Skeletal muscle satellite cell (primary cell): ENCODE measurements at regions not wholly inside any gene's neighbourhood (a gene's known extent, or its start where the extent isn't known, plus 50 kb on each side); places are given as distances from the start of the nearest gene placed in this dataset.
A peak's percentile ranks its signal among the peaks of the same experiment; 100 is the strongest.

Experiments used
- H3K27me3 ChIP-seq: 2 replicates; pipeline ENCODE4 v1.7.0; 2013; ENCODE audit warnings: low read length; ENCODE audit not compliant: control insufficient read depth, insufficient read depth
- H3K36me3 ChIP-seq: 2 replicates; pipeline ENCODE4 v1.7.0; 2013; ENCODE audit warnings: mild to moderate bottlenecking, control low read depth, low read length; ENCODE audit not compliant: insufficient read depth
- H3K4me1 ChIP-seq: 2 replicates; pipeline ENCODE4 v1.7.0; 2013; ENCODE audit warnings: low read length; ENCODE audit not compliant: control insufficient read depth, insufficient read depth
- H3K4me2 ChIP-seq: 2 replicates; pipeline ENCODE4 v1.7.0; 2013; ENCODE audit warnings: mild to moderate bottlenecking, low read length
- H3K4me3 ChIP-seq: 2 replicates; pipeline ENCODE4 v1.7.0; 2013; ENCODE audit warnings: low read length
- H3K9ac ChIP-seq: 2 replicates; pipeline ENCODE4 v1.7.0; 2013; ENCODE audit warnings: mild to moderate bottlenecking, low read depth, low read length, moderate library complexity
- H3K9me3 ChIP-seq: replicated peaks from 2 replicates; pipeline ENCODE4 v1.7.0; 2013; ENCODE audit warnings: mild to moderate bottlenecking, control low read depth, low read length

- H3K4me3 ChIP-seq = peak overlapping the region; percentile 29
Observed at GRCh38 chr18:67599277-67599676, 82.8 kb upstream of the DSEL start.

GRCh38 chr18:67597759-67598158, 81.2 kb upstream of the DSEL start:
- Histone ChIP-seq H3K4me2 (no peak overlapping the region), H3K4me1 (peaks cover 31% of the 10 kb centered on the region), H3K9ac (no peak overlapping the region), H3K36me3 (no peaks in the 10 kb centered on the region), H3K9me3 (no peaks in the 10 kb centered on the region), H3K4me3 (no peak overlapping the region), H3K27me3 (no peaks in the 10 kb centered on the region)

More at GRCh38 chr18:67599277-67599676, 82.8 kb upstream of the DSEL start:
- no peaks in the 10 kb centered on the region for H3K36me3 ChIP-seq
- H3K4me2 ChIP-seq = peak overlapping the region; percentile 50
- H3K4me1 ChIP-seq = peaks cover 31% of the 10 kb centered on the region
- H3K9me3 ChIP-seq = no peaks in the 10 kb centered on the region
- H3K27me3 ChIP-seq = no peaks in the 10 kb centered on the region
- peak overlapping the region; percentile 41 for H3K9ac ChIP-seq

GRCh38 chr18:67596003-67596402, 79.5 kb upstream of the DSEL start:
- peaks cover 28% of the 10 kb centered on the region for H3K4me1 ChIP-seq
- H3K36me3 ChIP-seq = no peaks in the 10 kb centered on the region
- H3K9me3 ChIP-seq = no peaks in the 10 kb centered on the region
- H3K4me2 ChIP-seq = no peak overlapping the region
- H3K4me3 ChIP-seq = no peak overlapping the region
- no peaks in the 10 kb centered on the region for H3K27me3 ChIP-seq
- no peak overlapping the region for H3K9ac ChIP-seq

GRCh38 chr18:67590571-67591141, 74.1 kb upstream of the DSEL start:
- H3K36me3 ChIP-seq = no peaks in the 10 kb centered on the region
- no peak overlapping the region for H3K9ac ChIP-seq
- no peaks in the 10 kb centered on the region for H3K9me3 ChIP-seq

GRCh38 chr18:67589325-67589724, 72.8 kb upstream of the DSEL start:
- Histone ChIP-seq H3K4me3 (no peak overlapping the region), H3K4me1 (peaks cover 6% of the 10 kb centered on the region), H3K9me3 (no peaks in the 10 kb centered on the region)

More at GRCh38 chr18:67590571-67591141, 74.1 kb upstream of the DSEL start:
- Histone ChIP-seq H3K4me2 (no peak overlapping the region), H3K4me3 (no peak overlapping the region), H3K4me1 (peaks cover 6% of the 10 kb centered on the region), H3K27me3 (no peaks in the 10 kb centered on the region)

GRCh38 chr18:67586101-67586500, 69.6 kb upstream of the DSEL start:
- Histone ChIP-seq H3K36me3 (no peaks in the 10 kb centered on the region), H3K4me2 (no peak overlapping the region), H3K4me1 (peaks cover 15% of the 10 kb centered on the region), H3K27me3 (no peaks in the 10 kb centered on the region), H3K9me3 (no peaks in the 10 kb centered on the region), H3K4me3 (no peak overlapping the region), H3K9ac (no peak overlapping the region)

More at GRCh38 chr18:67589325-67589724, 72.8 kb upstream of the DSEL start:
- no peaks in the 10 kb centered on the region for H3K27me3 ChIP-seq
- no peaks in the 10 kb centered on the region for H3K36me3 ChIP-seq
- H3K4me2 ChIP-seq = no peak overlapping the region
- H3K9ac ChIP-seq = no peak overlapping the region

GRCh38 chr18:67583621-67584020, 67.1 kb upstream of the DSEL start:
- no peaks in the 10 kb centered on the region for H3K27me3 ChIP-seq
- H3K4me2 ChIP-seq = no peak overlapping the region
- no peak overlapping the region for H3K4me3 ChIP-seq
- H3K9me3 ChIP-seq = no peaks in the 10 kb centered on the region
- H3K4me1 ChIP-seq = peaks cover 10% of the 10 kb centered on the region
- H3K9ac ChIP-seq = no peak overlapping the region
- no peaks in the 10 kb centered on the region for H3K36me3 ChIP-seq

GRCh38 chr18:67582488-67582887, 66.0 kb upstream of the DSEL start:
- Histone ChIP-seq H3K4me2 (no peak overlapping the region), H3K9ac (no peak overlapping the region), H3K36me3 (no peaks in the 10 kb centered on the region), H3K9me3 (no peaks in the 10 kb centered on the region), H3K4me3 (no peak overlapping the region), H3K4me1 (peaks cover 10% of the 10 kb centered on the region), H3K27me3 (no peaks in the 10 kb centered on the region)

GRCh38 chr18:67581178-67581577, 64.7 kb upstream of the DSEL start:
- Histone ChIP-seq H3K4me2 (no peak overlapping the region), H3K9me3 (no peaks in the 10 kb centered on the region), H3K9ac (no peak overlapping the region), H3K4me1 (peaks cover 10% of the 10 kb centered on the region), H3K27me3 (no peaks in the 10 kb centered on the region), H3K4me3 (no peak overlapping the region), H3K36me3 (no peaks in the 10 kb centered on the region)

GRCh38 chr18:67577386-67577785, 60.9 kb upstream of the DSEL start:
- no peak overlapping the region for H3K9ac ChIP-seq
- H3K36me3 ChIP-seq = no peaks in the 10 kb centered on the region
- H3K27me3 ChIP-seq = no peaks in the 10 kb centered on the region
- H3K4me2 ChIP-seq = no peak overlapping the region
- H3K4me1 ChIP-seq = no peaks in the 10 kb centered on the region
- H3K4me3 ChIP-seq = no peak overlapping the region
- no peaks in the 10 kb centered on the region for H3K9me3 ChIP-seq

GRCh38 chr18:67574749-67575148, 58.2 kb upstream of the DSEL start:
- Histone ChIP-seq H3K27me3 (no peaks in the 10 kb centered on the region), H3K9ac (no peak overlapping the region), H3K9me3 (no peaks in the 10 kb centered on the region), H3K4me1 (no peaks in the 10 kb centered on the region), H3K36me3 (no peaks in the 10 kb centered on the region), H3K4me2 (no peak overlapping the region), H3K4me3 (no peak overlapping the region)

GRCh38 chr18:67568166-67568565, 51.6 kb upstream of the DSEL start:
- Histone ChIP-seq H3K4me2 (no peak overlapping the region), H3K36me3 (no peaks in the 10 kb centered on the region), H3K4me3 (no peak overlapping the region)

More at GRCh38 chr18:67568166-67568565, 51.6 kb upstream of the DSEL start:
- H3K27me3 ChIP-seq = no peaks in the 10 kb centered on the region
- H3K4me1 ChIP-seq = no peaks in the 10 kb centered on the region
- no peaks in the 10 kb centered on the region for H3K9me3 ChIP-seq
- no peak overlapping the region for H3K9ac ChIP-seq
